ENCODE measurements at regions not wholly inside any gene's neighbourhood (a gene's known extent, or its start where the extent isn't known, plus 50 kb on each side); places are given as distances from the start of the nearest gene placed in this dataset.

GRCh38 chr2:224271617-224272236 lies 130.2 kb downstream of the FAM124B start:
- POLR2A ChIA-PET: no interaction called here
- no TSS peak for BruUV-seq (replicated peaks)
- no peak overlapping the region for H3K27ac ChIP-seq (ENCODE audit: insufficient read depth, low read depth, low read length)
- H3K4me1 ChIP-seq (ENCODE audit: control insufficient read depth, extremely low read depth, insufficient read depth, low read length): no peaks in the 10 kb centered on the region
- H3K27me3 ChIP-seq (ENCODE audit: control insufficient read depth in 2 of 2, insufficient read depth in 2 of 2, low read length in 2 of 2): peaks cover 6 to 7% of the 10 kb centered on the region in 2 experiments
- TF ChIP-seq, protein P1, sequence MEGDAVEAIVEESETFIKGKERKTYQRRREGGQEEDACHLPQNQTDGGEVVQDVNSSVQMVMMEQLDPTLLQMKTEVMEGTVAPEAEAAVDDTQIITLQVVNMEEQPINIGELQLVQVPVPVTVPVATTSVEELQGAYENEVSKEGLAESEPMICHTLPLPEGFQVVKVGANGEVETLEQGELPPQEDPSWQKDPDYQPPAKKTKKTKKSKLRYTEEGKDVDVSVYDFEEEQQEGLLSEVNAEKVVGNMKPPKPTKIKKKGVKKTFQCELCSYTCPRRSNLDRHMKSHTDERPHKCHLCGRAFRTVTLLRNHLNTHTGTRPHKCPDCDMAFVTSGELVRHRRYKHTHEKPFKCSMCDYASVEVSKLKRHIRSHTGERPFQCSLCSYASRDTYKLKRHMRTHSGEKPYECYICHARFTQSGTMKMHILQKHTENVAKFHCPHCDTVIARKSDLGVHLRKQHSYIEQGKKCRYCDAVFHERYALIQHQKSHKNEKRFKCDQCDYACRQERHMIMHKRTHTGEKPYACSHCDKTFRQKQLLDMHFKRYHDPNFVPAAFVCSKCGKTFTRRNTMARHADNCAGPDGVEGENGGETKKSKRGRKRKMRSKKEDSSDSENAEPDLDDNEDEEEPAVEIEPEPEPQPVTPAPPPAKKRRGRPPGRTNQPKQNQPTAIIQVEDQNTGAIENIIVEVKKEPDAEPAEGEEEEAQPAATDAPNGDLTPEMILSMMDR (IDR thresholded peaks at IDR 0.05; ENCODE audit: extremely low read depth in 1 of 2, insufficient read depth in 1 of 2, low read depth in 1 of 2, low read length in 2 of 2): no peak
- TF ChIP-seq GATA2 (IDR thresholded peaks at IDR 0.05; ENCODE audit: insufficient read depth, insufficient read length, low read depth, low read length) (no peak), EZH2 (IDR thresholded peaks at IDR 0.05; ENCODE audit: borderline replicate concordance, low read depth, low read length, severe bottlenecking) (no peak), POLR2AphosphoS5 (IDR thresholded peaks at IDR 0.05; ENCODE audit: insufficient read depth, low read depth, low read length) (no peak), FOS (IDR thresholded peaks at IDR 0.05; ENCODE audit: borderline replicate concordance, insufficient read depth, low read length) (no peak)
- dilution Hi-C loops (cut with MboI; ENCODE audit: extremely low pct_ligation_motif_present, low sequenced_read_pairs) (no loop called here), intact Hi-C loops (cut with micrococcal nuclease) (no loop called here)
- CTCF ChIA-PET: interaction anchor here (0.7 to 4.6 kb wide), 4 partner anchors 11 to 232 kb away, joined by 3 to 31 read pairs (median 4); partner anchors contain the start of gene SERPINE2
- no peak overlapping the region for H3K4me3 ChIP-seq (replicated peaks in 1 of 3; ENCODE audit: insufficient read depth in 1 of 3, low read depth in 1 of 3, low read length in 3 of 3)
- no peak overlapping the region for H3K9ac ChIP-seq (replicated peaks; ENCODE audit: extremely low read depth, insufficient read depth, low read length)
- H3K79me2 ChIP-seq (ENCODE audit: control insufficient read depth, insufficient read depth, low read length): no peaks in the 10 kb centered on the region
- H3K36me3 ChIP-seq (ENCODE audit: control insufficient read depth in 2 of 2, extremely low read depth in 1 of 2, insufficient read depth in 2 of 2, low read length in 2 of 2): no peaks in the 10 kb centered on the region
- H3K9me3 ChIP-seq (replicated peaks; ENCODE audit: control insufficient read depth, insufficient read depth, low read length): no peaks in the 10 kb centered on the region
- DNase-seq (ENCODE audit: low read depth, low spot score): no peak
- H2AFZ ChIP-seq (ENCODE audit: low read depth, low read length): no peak overlapping the region
- H3K9me1 ChIP-seq (replicated peaks; ENCODE audit: control insufficient read depth, extremely low read depth, insufficient read depth, low read length): no peaks in the 10 kb centered on the region
- FAIRE-seq: no peak
- H4K20me1 ChIP-seq (replicated peaks; ENCODE audit: control insufficient read depth, extremely low read depth, insufficient read depth, low read length): no peaks in the 10 kb centered on the region
- no peak overlapping the region for H3K4me2 ChIP-seq (ENCODE audit: insufficient read depth, low read length)

All from endothelial cell of umbilical vein (primary cell).